GM12878 (cell line): ENCODE measurements at regions not wholly inside any gene's neighbourhood (a gene's known extent, or its start where the extent isn't known, plus 50 kb on each side); places are given as distances from the start of the nearest gene placed in this dataset.

Experiments
- EP300 ChIP-seq, 2 experiments: fragments of 150-350 bp in 1 of 2; IDR thresholded peaks; 2 replicates each; pipeline ENCODE4 v1.6.1; 2011 to 2012; ENCODE audit warnings: low read depth in 2 of 2, low read length in 2 of 2, borderline replicate concordance in 1 of 2, improper control_type of control experiment in 1 of 2, inconsistent platforms in 1 of 2; ENCODE audit not compliant: control insufficient read depth in 1 of 2
- NFYB ChIP-seq: IDR thresholded peaks from 2 replicates; pipeline ENCODE4 v1.6.1; 2011; ENCODE audit warnings: low read depth, mild to moderate bottlenecking, low read length, improper control_type of control experiment, moderate library complexity; ENCODE audit not compliant: insufficient read depth
- RAD21 ChIP-seq: IDR thresholded peaks from 2 replicates; pipeline ENCODE4 v1.6.1; 2011; ENCODE audit warnings: mild to moderate bottlenecking, low read depth, low read length, moderate library complexity; ENCODE audit not compliant: insufficient read depth
- STAT3 ChIP-seq: IDR thresholded peaks from 2 replicates; pipeline ENCODE4 v1.6.1; 2011; ENCODE audit warnings: low read depth, low read length, improper control_type of control experiment
- ZZZ3 ChIP-seq: IDR thresholded peaks from 2 replicates; pipeline ENCODE4 v1.6.1; 2011; ENCODE audit warnings: low read depth; ENCODE audit not compliant: control insufficient read depth, insufficient read length
- TF ChIP-seq, protein P1 (sequence below), 3 experiments: IDR thresholded peaks in 2 of 3; conservative IDR thresholded peaks in 1 of 3; 2 replicates each; pipeline ENCODE4 v1.5.1; 2011; ENCODE audit warnings: low read depth in 3 of 3, low read length in 3 of 3, mild to moderate bottlenecking in 3 of 3, control low read depth in 2 of 3, moderate library complexity in 2 of 3, inconsistent platforms in 1 of 3, mixed read lengths in 1 of 3; ENCODE audit not compliant: control insufficient read depth in 2 of 3, insufficient read depth in 1 of 3; ENCODE audit errors: extremely low read depth in 1 of 3
- TF ChIP-seq, protein P2 (sequence below): IDR thresholded peaks from 2 replicates; pipeline ENCODE4 v1.6.1; 2012; ENCODE audit warnings: low read length, inconsistent platforms

- TF ChIP-seq, protein P1, sequence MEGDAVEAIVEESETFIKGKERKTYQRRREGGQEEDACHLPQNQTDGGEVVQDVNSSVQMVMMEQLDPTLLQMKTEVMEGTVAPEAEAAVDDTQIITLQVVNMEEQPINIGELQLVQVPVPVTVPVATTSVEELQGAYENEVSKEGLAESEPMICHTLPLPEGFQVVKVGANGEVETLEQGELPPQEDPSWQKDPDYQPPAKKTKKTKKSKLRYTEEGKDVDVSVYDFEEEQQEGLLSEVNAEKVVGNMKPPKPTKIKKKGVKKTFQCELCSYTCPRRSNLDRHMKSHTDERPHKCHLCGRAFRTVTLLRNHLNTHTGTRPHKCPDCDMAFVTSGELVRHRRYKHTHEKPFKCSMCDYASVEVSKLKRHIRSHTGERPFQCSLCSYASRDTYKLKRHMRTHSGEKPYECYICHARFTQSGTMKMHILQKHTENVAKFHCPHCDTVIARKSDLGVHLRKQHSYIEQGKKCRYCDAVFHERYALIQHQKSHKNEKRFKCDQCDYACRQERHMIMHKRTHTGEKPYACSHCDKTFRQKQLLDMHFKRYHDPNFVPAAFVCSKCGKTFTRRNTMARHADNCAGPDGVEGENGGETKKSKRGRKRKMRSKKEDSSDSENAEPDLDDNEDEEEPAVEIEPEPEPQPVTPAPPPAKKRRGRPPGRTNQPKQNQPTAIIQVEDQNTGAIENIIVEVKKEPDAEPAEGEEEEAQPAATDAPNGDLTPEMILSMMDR (IDR thresholded peaks at IDR 0.05 in 2 of 3, conservative IDR thresholded peaks at IDR 0.05 in 1 of 3; ENCODE audit: control insufficient read depth in 2 of 3, extremely low read depth in 1 of 3, insufficient read depth in 1 of 3, low read depth in 3 of 3, low read length in 3 of 3) = no peak
- TF ChIP-seq RAD21 (no peak), ZZZ3 (no peak), STAT3 (no peak), EP300 (IDR thresholded peaks at IDR 0.05; ENCODE audit: borderline replicate concordance in 1 of 2, control insufficient read depth in 1 of 2, low read depth in 2 of 2, low read length in 2 of 2) (no peak), NFYB (no peak)
- TF ChIP-seq, protein P2, sequence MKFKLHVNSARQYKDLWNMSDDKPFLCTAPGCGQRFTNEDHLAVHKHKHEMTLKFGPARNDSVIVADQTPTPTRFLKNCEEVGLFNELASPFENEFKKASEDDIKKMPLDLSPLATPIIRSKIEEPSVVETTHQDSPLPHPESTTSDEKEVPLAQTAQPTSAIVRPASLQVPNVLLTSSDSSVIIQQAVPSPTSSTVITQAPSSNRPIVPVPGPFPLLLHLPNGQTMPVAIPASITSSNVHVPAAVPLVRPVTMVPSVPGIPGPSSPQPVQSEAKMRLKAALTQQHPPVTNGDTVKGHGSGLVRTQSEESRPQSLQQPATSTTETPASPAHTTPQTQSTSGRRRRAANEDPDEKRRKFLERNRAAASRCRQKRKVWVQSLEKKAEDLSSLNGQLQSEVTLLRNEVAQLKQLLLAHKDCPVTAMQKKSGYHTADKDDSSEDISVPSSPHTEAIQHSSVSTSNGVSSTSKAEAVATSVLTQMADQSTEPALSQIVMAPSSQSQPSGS = no peak
These were observed 380.2 kb upstream of the SALL1 start for GRCh38 chr16:51531271-51531670.
